ENCODE measurements at regions not wholly inside any gene's neighbourhood (a gene's known extent, or its start where the extent isn't known, plus 50 kb on each side); places are given as distances from the start of the nearest gene placed in this dataset.

DNA sequence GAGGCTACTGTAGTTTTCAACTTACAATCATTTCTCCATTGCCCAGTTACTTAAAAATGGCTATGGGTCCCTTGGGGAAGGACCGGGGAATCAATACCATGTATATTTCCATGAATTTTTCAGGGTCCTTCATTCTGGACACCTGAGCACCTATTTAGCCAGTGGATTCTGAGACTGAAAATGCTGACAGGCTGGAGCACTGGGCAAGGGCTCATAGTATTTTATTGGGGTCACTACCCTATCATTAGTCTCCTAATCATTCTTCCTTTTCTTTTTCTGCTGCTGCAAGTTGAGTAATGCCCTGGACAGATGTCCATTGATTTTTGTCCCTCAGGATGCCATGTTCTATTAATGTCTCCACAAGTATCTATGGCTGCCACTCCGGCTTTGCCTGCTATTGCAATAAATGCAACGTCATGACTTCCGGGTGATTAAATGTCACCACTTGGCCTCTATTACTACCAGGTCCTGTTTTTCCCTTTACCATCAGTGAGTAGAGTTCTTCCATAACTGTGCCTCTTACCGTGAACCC is 279.3 kb upstream of the FBXL7 start:
- no peak overlapping the region for H3K27ac ChIP-seq
- TF ChIP-seq, protein P1, sequence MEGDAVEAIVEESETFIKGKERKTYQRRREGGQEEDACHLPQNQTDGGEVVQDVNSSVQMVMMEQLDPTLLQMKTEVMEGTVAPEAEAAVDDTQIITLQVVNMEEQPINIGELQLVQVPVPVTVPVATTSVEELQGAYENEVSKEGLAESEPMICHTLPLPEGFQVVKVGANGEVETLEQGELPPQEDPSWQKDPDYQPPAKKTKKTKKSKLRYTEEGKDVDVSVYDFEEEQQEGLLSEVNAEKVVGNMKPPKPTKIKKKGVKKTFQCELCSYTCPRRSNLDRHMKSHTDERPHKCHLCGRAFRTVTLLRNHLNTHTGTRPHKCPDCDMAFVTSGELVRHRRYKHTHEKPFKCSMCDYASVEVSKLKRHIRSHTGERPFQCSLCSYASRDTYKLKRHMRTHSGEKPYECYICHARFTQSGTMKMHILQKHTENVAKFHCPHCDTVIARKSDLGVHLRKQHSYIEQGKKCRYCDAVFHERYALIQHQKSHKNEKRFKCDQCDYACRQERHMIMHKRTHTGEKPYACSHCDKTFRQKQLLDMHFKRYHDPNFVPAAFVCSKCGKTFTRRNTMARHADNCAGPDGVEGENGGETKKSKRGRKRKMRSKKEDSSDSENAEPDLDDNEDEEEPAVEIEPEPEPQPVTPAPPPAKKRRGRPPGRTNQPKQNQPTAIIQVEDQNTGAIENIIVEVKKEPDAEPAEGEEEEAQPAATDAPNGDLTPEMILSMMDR (IDR thresholded peaks at IDR 0.05), result no peak
- no peaks in the 10 kb centered on the region for H3K27me3 ChIP-seq
- no peak overlapping the region for H3K4me3 ChIP-seq (ENCODE audit: low read depth in 1 of 2, low read length in 1 of 2)
- no peaks in the 10 kb centered on the region for H3K9me3 ChIP-seq
- H3K4me1 ChIP-seq (ENCODE audit: control insufficient read depth in 1 of 2, insufficient read depth in 1 of 2, low read depth in 1 of 2, low read length in 1 of 2), result no peaks in the 10 kb centered on the region
- no peaks in the 10 kb centered on the region for H3K36me3 ChIP-seq

- Histone ChIP-seq H3K36me3 (no peaks in the 10 kb centered on the region), H3K27ac (no peak overlapping the region), H3K4me3 (ENCODE audit: low read depth in 1 of 2, low read length in 1 of 2) (no peak overlapping the region), H3K4me1 (ENCODE audit: control insufficient read depth in 1 of 2, insufficient read depth in 1 of 2, low read depth in 1 of 2, low read length in 1 of 2) (no peaks in the 10 kb centered on the region), H3K9me3 (no peaks in the 10 kb centered on the region), H3K27me3 (no peaks in the 10 kb centered on the region)
- TF ChIP-seq, protein P1 (IDR thresholded peaks at IDR 0.05), result no peak
Measured at GRCh38 chr5:15215056-15215455, 284.9 kb upstream of the FBXL7 start.

DNA sequence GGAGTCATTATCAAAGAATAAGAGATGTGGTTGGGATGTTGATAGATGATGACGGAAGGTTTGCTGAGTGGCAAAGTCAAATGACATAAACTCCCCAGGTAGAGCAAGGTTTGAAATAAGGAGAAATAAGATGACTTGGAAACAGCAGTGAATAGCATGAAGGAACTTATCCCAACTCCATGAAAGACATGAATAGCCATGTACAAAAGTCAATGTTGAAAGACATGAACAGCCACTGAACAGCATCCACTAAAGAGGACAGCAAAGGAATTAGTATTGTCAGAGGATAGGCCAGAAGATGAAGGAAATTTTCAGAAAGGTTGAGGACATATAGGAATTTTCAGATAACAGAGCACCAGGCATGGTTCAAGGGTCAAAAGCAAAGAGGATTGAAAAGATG is 286.0 kb upstream of the FBXL7 start:
- H3K36me3 ChIP-seq, result no peaks in the 10 kb centered on the region
- H3K27ac ChIP-seq, result no peak overlapping the region
- no peaks in the 10 kb centered on the region for H3K27me3 ChIP-seq
- no peak overlapping the region for H3K4me3 ChIP-seq (ENCODE audit: low read depth in 1 of 2, low read length in 1 of 2)
- TF ChIP-seq, protein P1 (IDR thresholded peaks at IDR 0.05), result no peak
- H3K9me3 ChIP-seq, result no peaks in the 10 kb centered on the region
- H3K4me1 ChIP-seq (ENCODE audit: control insufficient read depth in 1 of 2, insufficient read depth in 1 of 2, low read depth in 1 of 2, low read length in 1 of 2), result no peaks in the 10 kb centered on the region

- TF ChIP-seq, protein P1 (IDR thresholded peaks at IDR 0.05), result no peak
- H3K4me3 ChIP-seq (ENCODE audit: low read depth in 1 of 2, low read length in 1 of 2), result no peak overlapping the region
- H3K4me1 ChIP-seq (ENCODE audit: control insufficient read depth in 1 of 2, insufficient read depth in 1 of 2, low read depth in 1 of 2, low read length in 1 of 2), result no peaks in the 10 kb centered on the region
- no peak overlapping the region for H3K27ac ChIP-seq
- no peaks in the 10 kb centered on the region for H3K36me3 ChIP-seq
- no peaks in the 10 kb centered on the region for H3K27me3 ChIP-seq
- peaks cover 3% of the 10 kb centered on the region for H3K9me3 ChIP-seq
Measured at GRCh38 chr5:15209053-15209762, 290.8 kb upstream of the FBXL7 start.

DNA sequence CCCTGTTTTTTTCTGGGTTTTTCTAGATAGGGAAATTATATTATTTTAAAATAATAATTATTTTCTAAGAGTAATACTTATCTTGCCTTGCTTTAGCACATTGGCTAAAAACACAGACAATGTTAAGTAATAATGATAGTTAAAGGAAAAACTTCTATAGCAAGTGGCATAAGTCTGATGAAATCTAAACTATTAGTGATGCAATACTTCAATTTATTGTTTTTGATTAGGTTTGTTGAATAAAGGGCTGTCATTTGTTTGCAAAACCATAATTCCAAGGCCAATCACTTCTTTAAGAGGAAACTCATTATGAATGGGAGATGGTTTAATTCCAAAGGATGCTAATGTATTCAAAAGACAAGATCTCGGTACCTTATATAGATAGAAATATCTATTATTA is 293.8 kb upstream of the FBXL7 start:
- Histone ChIP-seq H3K27ac (no peak overlapping the region), H3K9me3 (peaks cover 3% of the 10 kb centered on the region), H3K4me3 (ENCODE audit: low read depth in 1 of 2, low read length in 1 of 2) (no peak overlapping the region), H3K27me3 (no peaks in the 10 kb centered on the region), H3K4me1 (ENCODE audit: control insufficient read depth in 1 of 2, insufficient read depth in 1 of 2, low read depth in 1 of 2, low read length in 1 of 2) (no peaks in the 10 kb centered on the region), H3K36me3 (no peaks in the 10 kb centered on the region)
- TF ChIP-seq, protein P1 (IDR thresholded peaks at IDR 0.05), result no peak

Measured in neutrophil (primary cell).